Liver (tissue), 3 donors: ENCODE measurements at regions not wholly inside any gene's neighbourhood (a gene's known extent, or its start where the extent isn't known, plus 50 kb on each side); places are given as distances from the start of the nearest gene placed in this dataset.

Source experiments
- ATF3 ChIP-seq: IDR thresholded peaks from 2 replicates; pipeline ENCODE4 v1.6.1; 2016; ENCODE audit warnings: antibody characterized with exemption
- CTCF ChIP-seq: fragments of 150-350 bp; IDR thresholded peaks from 2 replicates; pipeline ENCODE4 v1.5.1; 2017; ENCODE audit warnings: improper control_type of control experiment, low read depth, low read length; ENCODE audit not compliant: missing input control
- EGR1 ChIP-seq, 2 donors: IDR thresholded peaks; 2 replicates each; pipeline ENCODE4 v1.6.1; 2016 to 2018; ENCODE audit warnings: antibody characterized with exemption in 2 of 2, low read depth in 2 of 2
- MAX ChIP-seq: IDR thresholded peaks from 2 replicates; pipeline ENCODE4 v1.6.1; 2016; ENCODE audit warnings: antibody characterized with exemption
- RAD21 ChIP-seq, 2 donors: IDR thresholded peaks; 2 replicates each; pipeline ENCODE4 v1.6.1; 2016; ENCODE audit warnings: antibody characterized with exemption in 2 of 2, mild to moderate bottlenecking in 2 of 2
- REST ChIP-seq: IDR thresholded peaks from 2 replicates; pipeline ENCODE4 v1.6.1; 2016; ENCODE audit warnings: antibody characterized with exemption, mild to moderate bottlenecking
- TAF1 ChIP-seq: conservative IDR thresholded peaks from 2 replicates; pipeline ENCODE4 v1.6.1; 2016; ENCODE audit warnings: antibody characterized with exemption, mild to moderate bottlenecking
- ZBTB33 ChIP-seq: IDR thresholded peaks from 2 replicates; pipeline ENCODE4 v1.6.1; 2016; ENCODE audit warnings: antibody characterized with exemption
- donor health status: healthy.
- donor health status: healthy.

- no peak for TF ChIP-seq REST
- no peak for TF ChIP-seq CTCF
- no peak for TF ChIP-seq MAX
- TF ChIP-seq TAF1, result no peak
- TF ChIP-seq ATF3, result no peak
- TF ChIP-seq ZBTB33, result no peak
- TF ChIP-seq EGR1 (IDR thresholded peaks at IDR 0.05; ENCODE audit: low read depth in 2 of 2), result no peak
- TF ChIP-seq RAD21 (IDR thresholded peaks at IDR 0.05), result no peak
Observed at GRCh38 chr9:6068983-6069382, 53.6 kb upstream of the RANBP6 start.
